Anterior cingulate cortex (tissue), 58 donors: ENCODE measurements at regions not wholly inside any gene's neighbourhood (a gene's known extent, or its start where the extent isn't known, plus 50 kb on each side); places are given as distances from the start of the nearest gene placed in this dataset.
A peak's percentile ranks its signal among the peaks of the same experiment; 100 is the strongest.

ENCODE experiments used
- DNase-seq, 58 donors: peaks; one replicate each; lab custom pipeline; 2025; lab: John Stamatoyannopoulos, UW

DNA sequence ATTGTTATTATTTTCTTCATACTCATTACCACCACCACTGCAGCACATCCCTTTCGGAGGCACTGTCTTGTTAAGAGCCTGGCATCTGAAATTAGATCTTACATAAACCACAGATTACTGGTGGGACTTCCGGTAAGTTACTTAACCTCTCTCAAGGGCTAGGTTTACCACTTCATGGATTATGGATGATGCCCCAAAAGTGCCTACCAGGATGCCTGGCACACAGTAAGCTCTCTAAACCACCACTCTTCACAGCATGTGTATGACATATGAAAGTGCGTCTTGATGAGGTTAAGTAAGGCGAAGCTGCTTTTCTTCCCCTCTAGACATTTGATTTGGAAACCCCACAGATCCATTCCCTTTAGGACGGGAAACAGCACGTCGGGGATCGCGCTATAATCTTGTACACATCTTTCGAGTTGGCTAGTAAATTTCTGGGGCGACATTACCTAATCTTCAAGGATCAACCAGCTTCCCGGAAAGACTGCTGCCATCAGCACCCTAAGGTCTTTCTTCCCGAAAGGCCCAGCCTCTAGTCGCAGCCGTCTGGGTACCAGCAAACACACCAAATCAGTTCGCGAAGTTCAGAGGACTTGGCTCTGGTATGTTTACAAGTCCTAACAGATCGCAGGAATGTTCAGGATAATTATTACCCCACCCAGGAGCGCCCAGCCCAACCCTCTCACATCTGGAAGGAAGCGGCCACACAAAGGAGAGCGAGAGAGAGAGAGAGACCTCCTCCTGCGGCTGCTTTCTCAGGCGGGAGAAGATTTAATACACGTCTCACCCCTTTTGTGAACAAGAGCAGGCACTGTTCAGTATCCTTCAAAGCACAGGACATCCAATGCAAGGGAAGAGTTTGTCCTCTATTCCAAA, 155.1 kb upstream of the FRMD4B start:
- DNase-seq: peak in 4 of 58 donors; percentile 7 to 17 (median 14)

DNA sequence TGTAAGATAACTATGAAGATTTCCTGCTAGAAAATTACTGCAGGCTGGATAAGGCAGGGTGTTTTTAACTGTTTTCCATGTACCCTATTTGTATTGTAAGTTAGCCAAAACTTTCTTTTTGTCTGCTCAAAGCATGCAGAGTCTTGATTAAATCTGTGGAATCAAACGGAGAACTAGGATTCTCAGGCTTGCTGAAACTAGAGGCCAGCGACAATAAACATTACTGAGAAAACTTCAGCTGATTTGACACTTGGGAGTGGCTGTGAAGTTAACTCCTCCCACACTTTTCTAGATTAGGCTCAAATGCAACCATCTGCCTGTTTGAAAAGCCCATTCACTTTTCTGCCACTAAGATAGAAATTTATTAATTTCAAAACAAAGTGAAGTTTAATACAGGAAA, 153.2 kb upstream of the FRMD4B start:
- no peak for DNase-seq

DNA sequence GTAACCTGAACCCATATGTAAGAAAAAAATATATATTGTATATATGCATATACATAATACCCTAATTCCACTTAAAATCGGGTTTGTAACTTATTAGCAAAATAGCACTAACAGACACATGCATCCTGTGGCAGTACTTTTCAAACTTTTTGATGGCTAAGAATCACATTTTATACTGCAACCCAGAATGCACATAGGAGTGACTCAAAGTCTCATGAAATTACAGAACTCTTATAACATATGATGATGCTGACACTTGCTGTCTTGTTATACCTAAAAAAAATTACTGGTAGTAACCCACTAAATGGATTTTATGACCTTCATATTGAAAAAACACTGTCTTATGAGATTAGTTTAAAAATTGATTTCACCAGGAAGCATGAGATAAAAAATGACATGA, 152.4 kb upstream of the FRMD4B start:
- DNase-seq: no peak

DNA sequence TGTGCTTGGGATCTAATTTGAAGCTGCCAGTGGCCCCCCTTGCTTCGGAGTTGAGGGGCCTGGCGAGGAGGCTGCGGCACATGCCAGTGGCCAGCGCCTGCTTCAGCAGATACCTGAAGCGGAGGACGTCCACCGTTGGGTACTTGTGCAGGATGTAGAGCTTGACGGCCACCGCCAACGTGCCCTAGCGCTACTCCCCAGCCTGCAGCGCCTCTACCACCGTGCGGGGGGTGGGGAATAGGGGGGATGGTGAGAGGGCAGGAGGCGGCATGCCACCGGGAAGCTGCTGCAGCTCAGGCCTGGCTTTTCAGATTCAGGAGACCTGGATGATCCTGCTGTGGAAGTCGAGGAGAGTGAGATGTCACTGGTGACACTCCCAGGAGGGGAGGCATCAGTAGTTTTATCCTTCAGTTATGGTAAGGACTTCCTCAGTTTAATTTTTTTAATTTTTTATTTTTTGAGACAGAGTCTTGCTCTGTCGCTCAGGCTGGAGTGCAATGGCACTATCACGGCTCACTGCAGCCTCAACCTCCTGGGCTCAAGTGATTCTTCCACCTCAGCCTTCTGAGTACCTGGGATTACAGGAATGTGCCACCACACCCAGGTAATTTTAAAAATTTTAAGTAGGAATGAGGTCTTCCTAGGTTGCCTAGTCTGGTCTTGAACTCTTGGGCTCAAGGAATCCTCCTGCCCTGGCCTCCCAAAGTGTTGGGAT, 150.6 kb upstream of the FRMD4B start:
- no peak for DNase-seq

DNA sequence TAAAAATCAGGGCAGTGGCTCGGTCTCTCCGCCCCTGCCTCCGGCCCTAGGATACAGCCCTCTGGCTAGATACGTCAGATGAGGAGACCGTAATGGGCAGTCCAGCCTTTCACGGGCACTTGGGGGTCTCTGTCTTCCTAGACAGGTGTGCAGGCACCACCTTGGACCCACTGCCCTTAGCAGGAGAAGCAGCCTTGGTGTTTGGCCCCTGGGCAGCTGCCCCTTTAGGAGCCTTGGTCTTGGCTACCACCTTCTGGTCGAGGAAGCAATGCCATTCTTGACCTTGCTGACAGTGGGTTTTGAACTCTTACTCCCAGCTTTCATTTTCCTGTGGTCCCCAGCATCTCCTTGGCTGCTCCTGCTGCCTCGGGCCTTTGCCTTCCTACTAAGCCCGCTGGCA, 149.7 kb upstream of the FRMD4B start:
- DNase-seq: no peak

DNA sequence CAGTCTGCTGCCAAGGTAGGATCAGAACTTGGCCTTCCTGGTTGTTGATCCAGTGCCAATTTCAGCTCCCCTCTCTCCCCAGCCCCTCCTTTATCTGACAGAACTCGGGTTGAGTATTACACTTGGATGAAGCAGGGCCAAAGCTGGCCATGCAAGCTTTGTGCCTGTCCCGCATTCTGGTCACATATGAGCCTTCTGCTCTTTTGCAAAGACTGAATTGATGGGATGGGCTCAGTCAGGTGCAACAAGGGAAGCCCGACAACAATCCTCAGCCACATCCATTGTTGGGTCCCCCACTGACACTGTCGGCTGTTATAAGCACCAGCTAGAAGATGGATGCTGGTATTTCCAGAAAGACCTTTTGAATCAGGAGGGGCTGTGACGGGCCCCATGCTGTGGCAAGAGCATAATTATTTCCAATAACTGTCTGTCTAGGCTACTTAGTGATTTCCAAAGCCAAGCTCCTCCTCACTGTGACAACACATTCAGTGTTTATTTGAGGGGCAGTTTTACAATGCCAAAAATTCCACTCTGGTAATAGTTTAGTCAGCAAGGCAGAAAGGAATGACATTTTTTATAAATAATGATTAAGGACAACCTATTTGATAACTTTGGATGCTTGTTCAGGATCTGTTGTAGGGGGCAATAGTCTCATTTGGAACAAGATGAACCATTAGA, 146.8 kb upstream of the FRMD4B start:
- peak in 2 of 58 donors; percentile 27 to 33 for DNase-seq

DNA sequence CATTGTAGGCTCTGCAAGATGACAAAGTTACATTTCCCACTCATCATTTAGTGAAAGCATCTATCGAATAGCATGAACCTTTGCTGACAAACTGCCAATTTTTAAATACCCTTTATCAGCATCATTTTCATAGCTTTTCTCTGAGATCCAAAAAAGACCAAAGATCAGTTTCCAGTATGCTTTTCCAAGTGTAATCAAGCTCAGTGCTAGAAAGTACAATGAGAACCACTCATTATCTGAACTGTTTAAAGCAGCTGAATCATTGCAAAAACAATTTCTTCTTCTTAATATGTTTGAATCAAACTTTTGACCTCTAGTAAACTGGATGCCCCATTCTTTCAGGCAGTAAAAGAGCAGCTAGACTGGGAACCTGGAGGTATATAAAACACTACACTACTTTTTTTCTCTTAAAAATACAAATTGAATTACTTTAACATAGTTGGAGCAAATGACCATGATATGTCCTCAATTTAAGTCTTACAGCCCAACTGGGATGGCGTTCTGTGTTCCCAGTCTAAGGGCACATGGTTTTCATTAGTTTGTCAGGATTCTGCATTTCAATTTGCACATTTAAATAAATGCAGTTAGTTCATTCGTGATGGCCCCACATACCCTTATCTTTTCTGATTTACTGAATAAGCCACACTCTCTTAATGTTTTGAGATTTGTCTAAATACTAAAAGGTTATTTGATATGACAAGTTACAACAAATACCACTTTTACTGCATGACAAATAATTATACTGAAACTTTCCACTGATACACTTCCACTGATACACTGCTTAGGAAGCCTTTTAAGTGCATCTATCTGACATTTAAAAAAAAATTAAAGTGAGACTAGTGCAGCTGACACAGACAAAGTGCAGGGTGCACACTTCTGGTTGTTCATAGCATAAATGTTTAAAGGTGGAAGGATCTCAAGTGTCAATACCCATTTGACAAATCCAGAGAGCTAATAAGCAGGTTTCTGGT, 146.0 kb upstream of the FRMD4B start:
- DNase-seq: no peak

DNA sequence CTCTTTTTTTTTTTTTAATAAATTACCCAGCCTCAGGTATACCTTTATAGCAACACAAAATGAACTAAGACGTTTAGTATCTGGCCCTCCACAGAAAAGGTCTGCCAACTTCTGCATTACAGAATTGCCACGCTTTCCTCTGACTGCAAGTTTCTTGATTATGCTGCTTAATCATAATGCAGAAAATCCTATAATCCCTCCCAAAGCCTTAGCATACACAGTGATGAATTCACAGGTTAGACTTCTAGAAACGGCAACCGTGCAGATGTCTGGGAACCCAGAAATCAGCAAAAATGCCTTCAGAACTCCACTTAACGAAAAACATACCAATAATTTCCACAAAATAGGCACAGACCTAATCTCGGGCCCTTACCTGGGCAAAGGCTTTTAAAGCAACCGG, 144.7 kb upstream of the FRMD4B start:
- no peak for DNase-seq

DNA sequence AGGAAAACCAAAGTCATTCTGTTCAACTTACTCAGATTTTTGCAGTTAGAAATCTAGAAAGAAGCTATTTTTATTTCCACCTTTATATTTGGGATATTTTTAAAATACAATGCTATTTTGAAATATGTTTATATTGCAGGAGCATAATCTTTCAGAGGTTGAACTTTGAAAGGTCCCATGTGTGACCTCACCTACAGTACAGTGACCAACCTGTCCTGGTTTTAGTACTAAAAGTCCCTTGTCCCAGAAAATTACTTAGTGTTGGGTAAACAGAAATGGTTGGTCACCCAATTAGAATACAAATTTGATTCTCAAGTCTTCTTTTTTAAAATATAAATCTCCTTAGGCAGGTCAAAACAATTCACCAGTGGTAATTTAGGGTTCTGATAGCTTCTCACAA, 141.6 kb upstream of the FRMD4B start:
- DNase-seq: no peak

DNA sequence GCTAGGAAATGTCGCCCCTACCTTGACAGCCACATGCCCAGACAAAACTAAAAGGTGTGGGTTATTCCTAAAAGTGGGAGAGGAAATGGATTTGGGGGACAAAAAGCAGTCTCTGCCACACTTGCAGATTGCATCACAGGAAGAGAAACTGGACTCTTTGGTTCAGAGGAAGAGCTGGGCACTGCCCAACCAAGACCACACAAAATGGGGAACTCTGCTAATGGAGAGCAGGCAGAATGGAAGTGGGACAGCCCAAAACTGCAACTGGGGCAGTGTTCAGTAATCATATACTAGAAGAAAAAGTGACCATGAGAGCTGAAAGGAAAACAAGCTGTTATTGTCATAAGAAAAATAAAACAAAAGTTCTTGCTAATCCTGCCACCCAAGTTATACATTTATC, 138.9 kb upstream of the FRMD4B start:
- no peak for DNase-seq

DNA sequence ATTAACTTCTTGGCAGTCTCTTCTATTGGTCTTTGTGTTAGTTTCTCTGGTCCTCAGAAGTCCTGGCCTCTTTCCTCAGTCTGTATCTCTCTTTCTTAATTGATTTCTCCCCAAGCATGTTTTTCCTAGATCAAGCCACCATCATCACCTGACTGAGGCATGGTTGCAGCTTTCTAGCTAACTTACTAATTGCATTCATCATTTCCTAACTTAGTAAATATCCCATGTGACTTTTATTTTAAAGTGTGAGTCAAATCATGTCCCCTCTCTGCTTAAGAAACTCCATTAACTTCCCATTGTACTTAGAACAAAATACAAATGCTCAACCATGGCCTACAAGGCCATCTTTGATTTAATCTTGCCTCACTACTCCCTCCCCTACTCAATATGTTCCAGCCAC, 135.4 kb upstream of the FRMD4B start:
- DNase-seq: no peak

DNA sequence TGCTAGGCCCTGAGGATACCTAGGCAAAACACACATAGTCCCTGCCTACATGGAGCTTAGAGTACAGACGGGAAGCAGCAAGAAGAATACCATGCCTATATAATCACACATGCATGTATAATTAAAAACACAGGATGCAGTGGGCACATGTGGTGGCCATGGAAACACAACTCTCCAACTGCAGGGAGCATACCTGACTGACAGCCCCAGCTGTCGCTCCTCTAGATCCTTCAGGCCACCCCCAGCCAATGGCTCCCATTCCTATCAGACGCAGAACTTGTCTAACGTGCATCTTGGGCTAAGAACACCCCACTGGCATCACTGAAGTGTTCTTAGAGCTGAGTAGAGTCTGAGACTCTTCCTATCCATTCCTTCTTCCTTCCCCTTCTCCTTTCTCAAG, 125.5 kb upstream of the FRMD4B start:
- DNase-seq: no peak

DNA sequence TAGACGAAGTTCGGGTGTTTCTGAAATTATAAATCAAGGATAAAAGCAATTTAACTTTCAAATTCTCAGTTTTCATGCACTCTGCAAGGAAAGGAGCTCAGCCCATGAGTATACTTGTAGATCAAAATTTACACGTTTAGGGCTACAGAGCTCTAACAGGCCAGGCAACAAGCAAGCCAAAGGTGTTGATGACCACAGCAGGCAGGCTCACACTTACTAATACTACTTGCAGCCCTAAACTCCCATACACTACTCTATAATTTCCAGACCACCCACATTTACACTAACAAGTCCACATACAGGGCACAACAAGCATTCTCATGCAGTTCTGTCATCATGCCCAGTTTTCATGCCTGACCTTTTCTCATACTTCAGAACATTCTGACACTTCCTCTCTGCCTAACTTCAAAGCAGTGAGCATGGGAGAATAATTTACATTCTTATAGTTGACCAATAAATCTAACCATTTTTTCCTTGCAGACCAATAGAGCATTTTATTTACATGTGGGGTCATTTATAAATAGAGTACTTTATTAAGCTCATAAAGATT, 124.7 kb upstream of the FRMD4B start:
- no peak for DNase-seq

DNA sequence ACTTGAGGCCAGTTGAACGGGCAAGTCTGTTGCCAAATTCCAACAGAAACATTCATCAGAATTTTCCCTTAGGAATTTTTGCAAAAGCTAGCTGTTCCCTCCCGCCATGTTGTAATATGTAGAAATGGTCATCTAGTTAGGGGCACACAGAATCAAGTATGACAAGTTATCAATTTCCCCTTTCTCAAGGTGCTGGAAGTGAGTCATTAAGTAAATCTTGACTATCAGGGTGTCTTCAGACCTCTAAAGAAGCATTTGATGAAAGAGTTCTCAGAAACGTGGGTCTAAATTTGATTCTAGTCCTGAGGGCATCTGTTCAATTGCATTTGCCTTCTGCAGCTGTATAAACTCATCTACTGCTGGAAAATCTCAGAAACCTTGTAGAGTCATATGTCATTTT, 123.4 kb upstream of the FRMD4B start:
- DNase-seq: no peak

DNA sequence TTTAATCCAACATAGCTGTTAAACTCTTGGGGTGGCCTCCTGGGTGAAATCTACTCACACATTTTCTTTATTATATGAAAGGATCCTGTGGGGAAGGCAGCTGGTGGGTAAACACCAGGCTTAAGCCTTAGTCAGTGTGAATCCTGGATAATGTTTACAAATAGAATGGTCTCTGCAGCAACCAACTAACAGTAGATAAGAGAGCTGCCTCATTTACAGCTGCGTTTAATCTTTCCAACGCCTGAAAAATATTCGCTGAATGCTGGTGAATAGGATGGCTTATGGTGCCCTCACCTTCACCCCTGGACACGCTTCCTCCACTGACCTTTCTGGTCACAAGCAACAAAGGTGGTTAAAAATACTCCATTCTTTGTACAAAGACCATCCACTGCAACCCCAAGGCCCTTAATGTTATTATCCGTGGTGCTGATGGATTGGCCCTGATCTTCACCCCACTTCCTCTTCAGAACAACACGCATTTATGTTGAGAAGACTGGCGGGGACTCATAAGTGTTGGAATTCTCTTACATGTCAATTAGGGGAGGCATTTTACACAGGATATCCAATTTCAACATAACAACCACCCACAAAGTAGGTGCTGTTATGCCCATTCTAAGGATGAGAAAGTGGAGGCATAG, 120.0 kb upstream of the FRMD4B start:
- no peak for DNase-seq

DNA sequence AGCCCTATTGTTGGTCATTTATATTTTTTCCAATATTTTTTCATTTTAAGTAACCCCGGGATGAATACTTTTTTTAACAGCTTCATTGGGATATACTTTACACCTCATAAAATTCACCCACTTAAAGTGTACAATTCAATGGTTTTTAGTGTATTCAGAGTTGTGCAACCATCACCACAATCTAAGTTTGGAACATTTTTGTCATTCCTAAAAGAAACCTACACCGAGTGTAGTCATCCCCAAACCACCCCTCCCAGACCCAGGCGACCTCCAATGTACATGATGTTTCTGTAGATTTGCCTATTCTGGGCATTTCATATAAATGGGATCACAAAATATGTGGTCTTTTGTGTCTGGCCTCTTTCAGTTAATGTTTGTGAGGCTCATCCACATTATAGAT, 118.3 kb upstream of the FRMD4B start:
- DNase-seq: no peak

DNA sequence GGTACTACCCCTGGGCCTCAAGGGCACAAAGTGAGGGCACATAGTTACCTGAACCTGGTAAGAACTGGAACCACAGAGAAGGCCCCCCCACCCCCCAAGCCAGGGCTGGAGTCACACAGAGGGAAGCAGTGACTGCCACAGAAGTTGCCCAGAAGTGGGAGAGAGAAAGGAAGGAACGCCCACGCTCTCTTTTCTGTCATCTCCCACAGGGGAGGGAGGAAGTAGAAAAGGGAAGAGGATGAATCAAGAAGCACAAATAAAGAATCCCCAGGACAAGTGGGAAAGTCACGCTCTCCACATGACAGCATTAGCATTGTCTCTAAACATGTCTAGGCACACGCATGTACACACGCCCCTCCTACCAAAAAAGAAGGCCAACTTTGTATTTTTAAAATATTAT, 114.7 kb upstream of the FRMD4B start:
- peak in 16 of 58 donors; percentile 1 to 26 (median 7) for DNase-seq

DNA sequence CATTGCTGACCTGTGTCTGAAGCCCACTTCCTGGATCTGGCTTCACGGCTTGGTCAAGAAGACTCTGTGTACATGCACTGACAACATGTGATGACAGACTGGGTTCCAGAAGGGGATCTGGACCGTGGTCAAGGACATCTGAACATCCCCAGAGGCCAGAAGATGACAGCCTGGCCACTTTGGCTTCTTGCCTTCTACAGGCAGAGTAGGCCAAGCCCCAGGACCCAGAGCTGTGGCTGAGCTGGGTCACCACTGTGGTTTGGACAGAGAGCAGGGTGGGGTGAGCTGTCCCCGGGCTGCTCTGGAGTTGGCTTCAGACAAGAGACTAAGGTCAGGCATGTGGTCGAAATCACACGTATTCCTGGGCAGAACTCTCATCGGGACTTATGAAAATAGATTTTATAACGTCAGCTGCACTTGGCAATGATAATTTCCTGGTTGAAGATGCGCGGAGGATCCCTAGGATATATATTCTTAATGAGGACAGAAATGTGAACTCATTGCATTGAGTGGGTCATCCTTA, 114.1 kb upstream of the FRMD4B start:
- peak in 24 of 58 donors; percentile 2 to 64 (median 14) for DNase-seq

DNA sequence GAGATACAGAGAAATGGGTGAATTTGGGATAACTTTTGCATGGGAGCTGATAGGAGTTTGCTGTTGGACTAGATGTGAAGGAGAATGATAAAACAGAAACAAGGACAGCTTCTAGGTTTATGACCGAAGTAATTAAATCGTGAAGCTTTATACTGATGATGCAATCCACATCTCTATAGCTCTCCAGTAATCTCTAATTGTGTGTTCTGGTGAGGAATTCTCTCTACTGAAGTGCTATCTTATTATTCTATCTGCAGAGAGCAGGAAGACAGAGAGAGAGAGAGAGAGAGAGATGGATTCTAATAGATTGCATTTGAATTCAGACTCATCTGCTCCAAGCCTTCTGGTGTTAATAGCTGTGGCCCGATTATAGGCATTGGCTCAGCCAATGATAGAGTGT, 113.5 kb upstream of the FRMD4B start:
- DNase-seq: no peak
